ENCODE measurements at regions not wholly inside any gene's neighbourhood (a gene's known extent, or its start where the extent isn't known, plus 50 kb on each side); places are given as distances from the start of the nearest gene placed in this dataset.

DNA sequence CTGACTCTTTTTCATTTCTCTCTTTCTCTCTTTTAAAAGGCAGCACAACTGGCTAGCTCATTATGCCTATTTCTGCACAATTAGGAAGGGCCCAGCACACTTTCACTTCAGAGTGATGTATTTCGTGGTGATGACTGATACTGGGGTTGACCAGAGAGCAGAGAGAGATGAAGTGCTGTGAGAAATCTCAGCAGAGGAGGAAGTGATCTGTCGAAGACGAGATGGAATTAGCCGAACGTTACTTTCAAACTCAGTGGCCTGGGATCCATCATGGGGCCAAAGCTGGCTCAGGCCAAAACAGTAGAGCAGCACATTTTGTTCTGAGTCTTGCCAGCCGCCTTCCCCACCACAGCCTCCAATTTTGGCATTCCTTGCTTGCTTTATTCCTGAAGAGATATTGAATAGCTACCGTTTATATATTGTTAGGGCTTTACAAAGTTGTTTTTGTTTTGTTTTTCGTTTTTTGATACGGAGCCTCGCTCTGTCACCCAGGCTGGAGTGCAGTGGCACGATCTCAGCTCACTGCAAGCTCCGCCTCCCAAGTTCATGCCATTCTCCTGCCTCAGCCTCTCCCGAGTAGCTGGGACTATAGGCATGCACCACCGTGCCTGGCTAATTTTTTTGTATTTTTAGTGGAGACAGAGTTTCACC lies 213.2 kb upstream of the ECI2 start:
- Histone ChIP-seq H4K20me1 (ENCODE audit: insufficient read depth) (no peaks in the 10 kb centered on the region), H3K79me2 (ENCODE audit: insufficient read depth, low read depth) (no peaks in the 10 kb centered on the region), H2AFZ (ENCODE audit: low read depth) (no peak overlapping the region), H3K27ac (no peak overlapping the region), H3K4me2 (no peak overlapping the region), H3K9ac (no peak overlapping the region), H3K36me3 (ENCODE audit: insufficient read depth) (no peaks in the 10 kb centered on the region), H3K4me1 (ENCODE audit: low read depth, poor library complexity, severe bottlenecking) (peaks cover 3% of the 10 kb centered on the region), H3K4me3 (IDR thresholded peaks at IDR 0.05; ENCODE audit: insufficient read depth, low read depth, low read length) (no peak overlapping the region), H3K27me3 (ENCODE audit: insufficient read depth, low read depth) (no peaks in the 10 kb centered on the region)
- TF ChIP-seq, protein P1, sequence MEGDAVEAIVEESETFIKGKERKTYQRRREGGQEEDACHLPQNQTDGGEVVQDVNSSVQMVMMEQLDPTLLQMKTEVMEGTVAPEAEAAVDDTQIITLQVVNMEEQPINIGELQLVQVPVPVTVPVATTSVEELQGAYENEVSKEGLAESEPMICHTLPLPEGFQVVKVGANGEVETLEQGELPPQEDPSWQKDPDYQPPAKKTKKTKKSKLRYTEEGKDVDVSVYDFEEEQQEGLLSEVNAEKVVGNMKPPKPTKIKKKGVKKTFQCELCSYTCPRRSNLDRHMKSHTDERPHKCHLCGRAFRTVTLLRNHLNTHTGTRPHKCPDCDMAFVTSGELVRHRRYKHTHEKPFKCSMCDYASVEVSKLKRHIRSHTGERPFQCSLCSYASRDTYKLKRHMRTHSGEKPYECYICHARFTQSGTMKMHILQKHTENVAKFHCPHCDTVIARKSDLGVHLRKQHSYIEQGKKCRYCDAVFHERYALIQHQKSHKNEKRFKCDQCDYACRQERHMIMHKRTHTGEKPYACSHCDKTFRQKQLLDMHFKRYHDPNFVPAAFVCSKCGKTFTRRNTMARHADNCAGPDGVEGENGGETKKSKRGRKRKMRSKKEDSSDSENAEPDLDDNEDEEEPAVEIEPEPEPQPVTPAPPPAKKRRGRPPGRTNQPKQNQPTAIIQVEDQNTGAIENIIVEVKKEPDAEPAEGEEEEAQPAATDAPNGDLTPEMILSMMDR (conservative IDR thresholded peaks at IDR 0.05; ENCODE audit: low read depth, low read length): no peak

DNA sequence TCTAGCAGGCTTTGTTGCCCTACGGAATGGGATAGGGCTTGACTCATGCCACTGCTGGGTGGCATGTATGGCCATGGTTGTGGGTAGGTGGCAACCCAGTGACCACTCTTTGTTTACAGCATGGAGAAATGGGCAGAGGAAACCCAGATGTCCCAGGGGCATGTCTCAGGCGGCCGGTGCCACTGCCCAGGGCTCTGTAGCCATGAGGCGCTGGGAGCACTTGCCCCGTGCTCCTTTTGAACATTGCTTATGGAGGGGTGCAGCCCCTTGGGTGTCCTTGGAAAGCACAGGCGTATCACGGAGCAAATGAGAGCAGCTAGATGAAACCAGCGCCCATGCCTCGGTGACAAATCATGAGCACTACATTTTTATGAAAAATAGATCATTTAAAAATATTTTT lies 212.5 kb upstream of the ECI2 start:
- Histone ChIP-seq H3K4me3 (IDR thresholded peaks at IDR 0.05; ENCODE audit: insufficient read depth, low read depth, low read length) (no peak overlapping the region), H3K36me3 (ENCODE audit: insufficient read depth) (no peaks in the 10 kb centered on the region), H3K4me1 (ENCODE audit: low read depth, poor library complexity, severe bottlenecking) (peaks cover 10% of the 10 kb centered on the region), H3K4me2 (no peak overlapping the region), H3K27ac (no peak overlapping the region), H2AFZ (ENCODE audit: low read depth) (no peak overlapping the region), H3K27me3 (ENCODE audit: insufficient read depth, low read depth) (no peaks in the 10 kb centered on the region), H3K79me2 (ENCODE audit: insufficient read depth, low read depth) (no peaks in the 10 kb centered on the region), H4K20me1 (ENCODE audit: insufficient read depth) (no peaks in the 10 kb centered on the region), H3K9ac (no peak overlapping the region)
- TF ChIP-seq, protein P1 (conservative IDR thresholded peaks at IDR 0.05; ENCODE audit: low read depth, low read length): no peak

DNA sequence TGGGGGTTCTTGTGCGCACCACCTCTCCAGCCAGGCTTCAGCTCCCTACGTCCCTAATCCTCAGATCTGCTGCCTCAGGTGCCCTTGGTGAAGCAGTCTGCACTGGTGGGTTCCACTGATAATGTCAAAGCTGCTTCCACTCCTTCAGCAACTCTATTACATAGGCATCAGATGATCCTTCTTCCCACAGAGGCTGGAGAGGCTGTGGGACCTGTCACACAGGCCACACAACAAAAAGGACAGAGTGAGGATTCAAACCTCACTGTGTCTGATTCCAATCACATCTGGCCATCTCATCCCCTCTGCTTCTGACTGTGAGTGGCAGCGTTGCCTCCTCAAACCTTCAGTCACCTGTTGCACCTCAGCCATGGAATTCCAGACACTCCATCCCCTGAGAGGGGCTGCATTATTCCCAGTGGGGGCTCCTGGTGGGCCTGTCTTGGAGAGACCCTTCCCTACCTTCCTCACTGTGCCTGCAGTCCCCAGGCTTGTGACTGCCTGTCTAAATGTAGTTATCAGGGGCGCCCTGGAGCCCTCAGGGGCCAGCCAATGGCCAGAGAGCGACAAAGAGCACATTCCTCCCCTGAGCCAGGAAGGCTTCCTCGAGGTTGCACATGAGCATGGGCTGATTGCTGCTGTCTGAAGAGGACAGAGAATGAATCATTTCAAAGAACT lies 211.4 kb upstream of the ECI2 start:
- no peak overlapping the region for H3K27ac ChIP-seq
- H3K4me2 ChIP-seq: no peak overlapping the region
- TF ChIP-seq, protein P1 (conservative IDR thresholded peaks at IDR 0.05; ENCODE audit: low read depth, low read length): no peak
- H3K27me3 ChIP-seq (ENCODE audit: insufficient read depth, low read depth): no peaks in the 10 kb centered on the region
- no peak overlapping the region for H3K4me3 ChIP-seq (IDR thresholded peaks at IDR 0.05; ENCODE audit: insufficient read depth, low read depth, low read length)
- no peaks in the 10 kb centered on the region for H4K20me1 ChIP-seq (ENCODE audit: insufficient read depth)
- no peak overlapping the region for H2AFZ ChIP-seq (ENCODE audit: low read depth)
- no peak overlapping the region for H3K9ac ChIP-seq
- peaks cover 20% of the 10 kb centered on the region for H3K4me1 ChIP-seq (ENCODE audit: low read depth, poor library complexity, severe bottlenecking)
- H3K36me3 ChIP-seq (ENCODE audit: insufficient read depth): no peaks in the 10 kb centered on the region
- no peaks in the 10 kb centered on the region for H3K79me2 ChIP-seq (ENCODE audit: insufficient read depth, low read depth)

DNA sequence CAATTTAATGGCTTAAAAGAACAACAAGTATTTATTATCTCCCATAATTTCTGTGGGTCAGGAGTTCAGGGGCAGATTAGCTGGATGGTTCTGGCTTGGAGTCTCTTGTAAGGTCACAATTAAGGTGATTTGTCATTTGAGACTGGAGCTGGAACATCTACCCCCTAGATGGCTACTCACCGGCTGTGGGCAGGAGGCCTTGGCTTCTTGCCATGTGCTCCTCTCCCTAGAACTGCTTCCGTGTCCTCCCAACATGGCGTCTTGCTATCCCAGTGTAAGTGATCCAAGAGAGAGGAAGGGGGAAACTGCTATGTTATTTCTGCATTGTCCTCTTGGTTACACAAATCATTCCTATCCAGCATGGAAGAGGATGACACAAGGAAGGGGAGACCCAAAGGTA lies 210.2 kb upstream of the ECI2 start:
- no peak overlapping the region for H3K9ac ChIP-seq
- no peak overlapping the region for H3K27ac ChIP-seq
- H3K36me3 ChIP-seq (ENCODE audit: insufficient read depth): no peaks in the 10 kb centered on the region
- H3K79me2 ChIP-seq (ENCODE audit: insufficient read depth, low read depth): no peaks in the 10 kb centered on the region
- H3K4me3 ChIP-seq (IDR thresholded peaks at IDR 0.05; ENCODE audit: insufficient read depth, low read depth, low read length): no peak overlapping the region
- peaks cover 20% of the 10 kb centered on the region for H3K4me1 ChIP-seq (ENCODE audit: low read depth, poor library complexity, severe bottlenecking)
- H4K20me1 ChIP-seq (ENCODE audit: insufficient read depth): no peaks in the 10 kb centered on the region
- no peak overlapping the region for H3K4me2 ChIP-seq
- H2AFZ ChIP-seq (ENCODE audit: low read depth): no peak overlapping the region
- no peaks in the 10 kb centered on the region for H3K27me3 ChIP-seq (ENCODE audit: insufficient read depth, low read depth)
- TF ChIP-seq, protein P1 (conservative IDR thresholded peaks at IDR 0.05; ENCODE audit: low read depth, low read length): no peak

Data from KMS-11 (cell line).